Renal pelvis (tissue), 1 donor: ENCODE measurements at regions not wholly inside any gene's neighbourhood (a gene's known extent, or its start where the extent isn't known, plus 50 kb on each side); places are given as distances from the start of the nearest gene placed in this dataset.

ENCODE experiments used
- DNase-seq: peaks from one replicate; pipeline ENCODE4 v3.0.0-alpha.2; 2013

- no peak for DNase-seq
Observed at GRCh38 chr13:33372251-33372919, 86.8 kb upstream of the STARD13 start.

- no peak for DNase-seq
Observed at GRCh38 chr13:33373624-33374023, 88.1 kb upstream of the STARD13 start.

GRCh38 chr13:33375421-33375820, 89.9 kb upstream of the STARD13 start:
- no peak for DNase-seq

GRCh38 chr13:33376212-33376611, 90.7 kb upstream of the STARD13 start:
- DNase-seq = no peak

- no peak for DNase-seq
Observed at GRCh38 chr13:33377411-33377810, 91.9 kb upstream of the STARD13 start.

GRCh38 chr13:33377825-33378224, 92.3 kb upstream of the STARD13 start:
- DNase-seq = no peak

- DNase-seq = no peak
Observed at GRCh38 chr13:33379608-33380007, 94.1 kb upstream of the STARD13 start.

GRCh38 chr13:33380487-33381079, 95.0 kb upstream of the STARD13 start:
- no peak for DNase-seq

GRCh38 chr13:33381180-33381579, 95.6 kb upstream of the STARD13 start:
- no peak for DNase-seq

- DNase-seq = no peak
Observed at GRCh38 chr13:33381906-33382305, 96.4 kb upstream of the STARD13 start.

- DNase-seq = no peak
Observed at GRCh38 chr13:33383724-33384577, 98.4 kb upstream of the STARD13 start.

- no peak for DNase-seq
Observed at GRCh38 chr13:33388286-33388998, 102.9 kb upstream of the STARD13 start.

GRCh38 chr13:33392794-33393405, 107.3 kb upstream of the STARD13 start:
- DNase-seq = no peak

- no peak for DNase-seq
Observed at GRCh38 chr13:33394294-33394932, 108.9 kb upstream of the STARD13 start.

GRCh38 chr13:33401238-33401637, 115.7 kb upstream of the STARD13 start:
- no peak for DNase-seq

GRCh38 chr13:33402975-33403374, 117.4 kb upstream of the STARD13 start:
- DNase-seq = no peak

GRCh38 chr13:33403807-33404362, 118.3 kb upstream of the STARD13 start:
- no peak for DNase-seq

- DNase-seq = no peak
Observed at GRCh38 chr13:33405371-33405770, 119.8 kb upstream of the STARD13 start.

GRCh38 chr13:33409673-33410510, 124.3 kb upstream of the STARD13 start:
- DNase-seq = no peak

GRCh38 chr13:33410619-33411018, 125.1 kb upstream of the STARD13 start:
- no peak for DNase-seq
